ENCODE measurements at regions not wholly inside any gene's neighbourhood (a gene's known extent, or its start where the extent isn't known, plus 50 kb on each side); places are given as distances from the start of the nearest gene placed in this dataset.

DNA sequence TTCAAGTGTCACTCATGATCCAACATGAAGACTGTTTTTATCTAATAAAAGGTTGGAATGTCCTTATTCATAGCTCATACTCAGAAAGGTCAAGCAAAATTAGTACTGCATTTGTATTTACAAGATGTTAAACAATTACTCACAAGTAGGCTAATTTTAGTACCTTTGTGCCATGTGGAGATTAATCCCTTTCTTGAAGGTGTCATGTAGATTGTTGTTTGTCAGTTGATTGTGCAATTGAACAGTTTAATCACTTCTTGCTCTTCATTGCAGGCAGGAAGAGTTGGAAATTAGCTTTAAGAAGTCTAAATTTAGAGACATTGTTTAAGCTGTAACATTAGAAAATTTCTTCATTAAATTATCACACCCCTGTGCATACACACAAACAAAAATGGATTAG is 847.1 kb downstream of the KCNT2 start:
- TF ChIP-seq, protein P1, sequence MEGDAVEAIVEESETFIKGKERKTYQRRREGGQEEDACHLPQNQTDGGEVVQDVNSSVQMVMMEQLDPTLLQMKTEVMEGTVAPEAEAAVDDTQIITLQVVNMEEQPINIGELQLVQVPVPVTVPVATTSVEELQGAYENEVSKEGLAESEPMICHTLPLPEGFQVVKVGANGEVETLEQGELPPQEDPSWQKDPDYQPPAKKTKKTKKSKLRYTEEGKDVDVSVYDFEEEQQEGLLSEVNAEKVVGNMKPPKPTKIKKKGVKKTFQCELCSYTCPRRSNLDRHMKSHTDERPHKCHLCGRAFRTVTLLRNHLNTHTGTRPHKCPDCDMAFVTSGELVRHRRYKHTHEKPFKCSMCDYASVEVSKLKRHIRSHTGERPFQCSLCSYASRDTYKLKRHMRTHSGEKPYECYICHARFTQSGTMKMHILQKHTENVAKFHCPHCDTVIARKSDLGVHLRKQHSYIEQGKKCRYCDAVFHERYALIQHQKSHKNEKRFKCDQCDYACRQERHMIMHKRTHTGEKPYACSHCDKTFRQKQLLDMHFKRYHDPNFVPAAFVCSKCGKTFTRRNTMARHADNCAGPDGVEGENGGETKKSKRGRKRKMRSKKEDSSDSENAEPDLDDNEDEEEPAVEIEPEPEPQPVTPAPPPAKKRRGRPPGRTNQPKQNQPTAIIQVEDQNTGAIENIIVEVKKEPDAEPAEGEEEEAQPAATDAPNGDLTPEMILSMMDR (IDR thresholded peaks at IDR 0.05; ENCODE audit: low read depth, low read length) = no peak
- no peak for DNase-seq (ENCODE audit: extremely low read depth, low read depth)

GRCh38 chr1:195756109-195756508 is 852.1 kb downstream of the KCNT2 start:
- TF ChIP-seq, protein P1 (IDR thresholded peaks at IDR 0.05; ENCODE audit: low read depth, low read length) = no peak

DNA sequence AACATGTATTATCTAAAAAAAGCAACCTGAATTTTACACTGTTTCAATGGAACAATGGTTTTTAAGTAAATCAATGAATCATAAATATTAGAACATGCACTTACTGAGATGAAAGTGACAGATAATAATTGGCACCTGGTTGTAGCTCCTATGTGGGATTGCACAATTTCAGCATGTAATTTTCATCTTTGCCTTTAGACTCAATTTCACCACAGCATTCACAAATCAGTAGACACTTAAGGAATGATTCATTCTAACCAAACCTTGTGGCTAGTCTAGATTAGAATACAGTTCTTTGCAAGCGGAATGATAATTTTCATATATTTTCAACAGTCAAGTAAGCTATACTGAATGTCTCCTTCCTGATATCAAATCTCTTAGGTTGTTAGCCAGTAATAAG is 853.4 kb downstream of the KCNT2 start:
- no peak for DNase-seq (ENCODE audit: extremely low read depth, low read depth)
- TF ChIP-seq, protein P1 (IDR thresholded peaks at IDR 0.05; ENCODE audit: low read depth, low read length) = no peak

More at GRCh38 chr1:195756109-195756508, 852.1 kb downstream of the KCNT2 start:
- no peak for DNase-seq (ENCODE audit: extremely low read depth, low read depth)

- no peak for DNase-seq (ENCODE audit: extremely low read depth, low read depth)
Measured at GRCh38 chr1:195754303-195754702, 853.9 kb downstream of the KCNT2 start.

DNA sequence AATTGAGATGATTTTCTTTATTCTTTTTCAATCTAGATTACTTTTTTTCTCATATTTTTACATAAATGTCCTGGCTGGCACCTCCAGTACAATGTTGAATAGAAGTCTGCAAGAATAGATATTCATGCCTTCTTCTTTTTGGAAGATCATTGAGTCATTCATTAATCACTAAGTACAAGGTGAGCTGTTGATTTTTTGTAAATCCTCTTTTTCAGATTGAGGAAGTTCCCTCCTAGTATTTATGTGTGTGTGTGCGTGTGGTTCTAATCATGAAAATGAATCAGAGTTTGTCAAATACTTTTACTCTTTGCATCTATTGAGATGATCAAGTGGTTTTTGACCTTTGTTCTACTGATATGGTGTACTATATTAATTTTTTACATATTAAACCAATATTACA is 859.3 kb downstream of the KCNT2 start:
- no peak for DNase-seq (ENCODE audit: extremely low read depth, low read depth)
- TF ChIP-seq, protein P1 (IDR thresholded peaks at IDR 0.05; ENCODE audit: low read depth, low read length) = no peak

More at GRCh38 chr1:195754303-195754702, 853.9 kb downstream of the KCNT2 start:
- TF ChIP-seq, protein P1 (IDR thresholded peaks at IDR 0.05; ENCODE audit: low read depth, low read length) = no peak

DNA sequence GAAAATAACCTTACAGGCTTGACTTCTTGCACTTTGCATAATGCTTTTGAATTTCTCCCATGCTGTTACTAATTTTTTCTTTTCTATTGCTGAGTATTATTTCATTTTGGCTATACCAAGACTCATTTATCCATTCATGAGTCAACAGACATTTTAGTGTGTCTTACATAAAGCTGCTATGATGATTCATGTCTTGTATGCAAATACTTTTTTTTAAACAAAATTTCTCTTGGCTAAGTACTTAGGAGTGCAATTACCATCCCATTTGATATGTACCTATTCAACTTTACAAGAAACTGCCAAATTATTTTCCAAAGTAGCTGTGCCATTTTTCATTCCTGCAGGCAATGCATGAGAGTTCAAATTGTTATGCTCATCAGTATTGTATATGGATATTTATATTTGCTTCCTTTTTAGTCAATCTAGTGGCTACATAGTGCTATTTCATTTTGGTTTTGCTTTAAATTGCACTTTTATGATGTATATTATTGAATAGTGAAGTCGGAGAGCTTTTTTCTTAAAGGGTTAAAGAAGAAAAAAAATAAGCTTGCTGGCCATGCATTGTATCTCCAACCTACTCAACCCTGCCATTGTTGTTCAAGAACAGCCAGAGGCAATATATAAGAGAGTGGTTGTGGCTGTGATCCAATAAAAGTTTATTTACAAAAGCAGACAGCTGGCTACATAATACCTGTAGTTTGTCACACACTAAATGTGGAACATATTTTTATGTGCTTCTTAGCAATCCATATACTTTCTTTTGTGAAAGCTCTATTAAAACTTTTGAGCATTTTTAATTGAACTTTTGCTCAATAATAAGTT is 862.8 kb downstream of the KCNT2 start:
- TF ChIP-seq, protein P1 (IDR thresholded peaks at IDR 0.05; ENCODE audit: low read depth, low read length) = no peak
- DNase-seq (ENCODE audit: extremely low read depth, low read depth) = no peak

GRCh38 chr1:195744256-195744655 is 864.0 kb downstream of the KCNT2 start:
- TF ChIP-seq, protein P1 (IDR thresholded peaks at IDR 0.05; ENCODE audit: low read depth, low read length) = no peak
- no peak for DNase-seq (ENCODE audit: extremely low read depth, low read depth)
